ENCODE measurements at regions not wholly inside any gene's neighbourhood (a gene's known extent, or its start where the extent isn't known, plus 50 kb on each side); places are given as distances from the start of the nearest gene placed in this dataset.
A peak's percentile ranks its signal among the peaks of the same experiment; 100 is the strongest.

- Histone ChIP-seq H3K4me3 (ENCODE audit: low read length) (no peak overlapping the region), H2AFZ (ENCODE audit: low read length) (no peak overlapping the region), H3K9me2 (replicated peaks; ENCODE audit: insufficient read depth, low read length) (no peaks in the 10 kb centered on the region), H3K27ac (ENCODE audit: low read length) (no peak overlapping the region), H3K36me3 (replicated peaks; ENCODE audit: insufficient read depth, low read length) (no peaks in the 10 kb centered on the region), H3K9me3 (replicated peaks; ENCODE audit: insufficient read depth, low read length) (no peaks in the 10 kb centered on the region), H3F3A (ENCODE audit: insufficient read depth, low read length) (no peaks in the 10 kb centered on the region), H3K79me2 (ENCODE audit: low read length) (no peaks in the 10 kb centered on the region), H3K27me3 (replicated peaks; ENCODE audit: insufficient read depth, low read length) (peaks cover 5% of the 10 kb centered on the region; the same call in 1 of the 2 replicates), H4K20me1 (ENCODE audit: insufficient read depth, low read length) (no peaks in the 10 kb centered on the region), H3K4me2 (ENCODE audit: low read depth, low read length) (no peak overlapping the region), H3K4me1 (ENCODE audit: low read length) (no peaks in the 10 kb centered on the region), H3K9ac (ENCODE audit: low read length) (no peak overlapping the region)
- DNase-seq: no peak
- TF ChIP-seq EZH2 (optimal IDR thresholded peaks at IDR 0.05; ENCODE audit: low read depth, low read length): no peak
- TF ChIP-seq EZH2phosphoT487 (IDR thresholded peaks at IDR 0.05; ENCODE audit: low read length): no peak
- TF ChIP-seq CTCF (IDR thresholded peaks at IDR 0.05; ENCODE audit: low read length): no peak
Observed at GRCh38 chr21:38668067-38668466, 137.7 kb upstream of the ETS2 start.

- Histone ChIP-seq H3F3A (ENCODE audit: insufficient read depth, low read length) (no peaks in the 10 kb centered on the region), H3K9me3 (replicated peaks; ENCODE audit: insufficient read depth, low read length) (no peaks in the 10 kb centered on the region), H3K9me2 (replicated peaks; ENCODE audit: insufficient read depth, low read length) (no peaks in the 10 kb centered on the region), H3K4me2 (ENCODE audit: low read depth, low read length) (no peak overlapping the region), H2AFZ (ENCODE audit: low read length) (no peak overlapping the region), H3K36me3 (replicated peaks; ENCODE audit: insufficient read depth, low read length) (no peaks in the 10 kb centered on the region), H3K4me3 (ENCODE audit: low read length) (no peak overlapping the region), H3K4me1 (ENCODE audit: low read length) (no peaks in the 10 kb centered on the region), H3K79me2 (ENCODE audit: low read length) (no peaks in the 10 kb centered on the region), H4K20me1 (ENCODE audit: insufficient read depth, low read length) (no peaks in the 10 kb centered on the region), H3K27me3 (replicated peaks; ENCODE audit: insufficient read depth, low read length) (peaks cover 3% of the 10 kb centered on the region; the same call in 1 of the 2 replicates), H3K9ac (ENCODE audit: low read length) (no peak overlapping the region), H3K27ac (ENCODE audit: low read length) (no peak overlapping the region)
- no peak for DNase-seq
- TF ChIP-seq EZH2phosphoT487 (IDR thresholded peaks at IDR 0.05; ENCODE audit: low read length): no peak
- no peak for TF ChIP-seq CTCF (IDR thresholded peaks at IDR 0.05; ENCODE audit: low read length)
- no peak for TF ChIP-seq EZH2 (optimal IDR thresholded peaks at IDR 0.05; ENCODE audit: low read depth, low read length)
Observed at GRCh38 chr21:38668541-38668940, 137.2 kb upstream of the ETS2 start.

GRCh38 chr21:38669186-38669585 lies 136.5 kb upstream of the ETS2 start:
- Histone ChIP-seq H2AFZ (ENCODE audit: low read length) (no peak overlapping the region), H3K9me3 (replicated peaks; ENCODE audit: insufficient read depth, low read length) (no peaks in the 10 kb centered on the region), H3K27me3 (replicated peaks; ENCODE audit: insufficient read depth, low read length) (peaks cover 3% of the 10 kb centered on the region; the same call in 1 of the 2 replicates), H3K27ac (ENCODE audit: low read length) (no peak overlapping the region), H3K9me2 (replicated peaks; ENCODE audit: insufficient read depth, low read length) (no peaks in the 10 kb centered on the region), H3F3A (ENCODE audit: insufficient read depth, low read length) (no peaks in the 10 kb centered on the region), H3K36me3 (replicated peaks; ENCODE audit: insufficient read depth, low read length) (no peaks in the 10 kb centered on the region), H3K9ac (ENCODE audit: low read length) (no peak overlapping the region), H4K20me1 (ENCODE audit: insufficient read depth, low read length) (no peaks in the 10 kb centered on the region), H3K4me1 (ENCODE audit: low read length) (no peaks in the 10 kb centered on the region), H3K79me2 (ENCODE audit: low read length) (no peaks in the 10 kb centered on the region), H3K4me3 (ENCODE audit: low read length) (no peak overlapping the region), H3K4me2 (ENCODE audit: low read depth, low read length) (no peak overlapping the region)
- peak; percentile 44 for DNase-seq
- TF ChIP-seq EZH2 (optimal IDR thresholded peaks at IDR 0.05; ENCODE audit: low read depth, low read length): no peak
- peak; percentile 44 for TF ChIP-seq CTCF (IDR thresholded peaks at IDR 0.05; ENCODE audit: low read length)

Data from MM.1S (cell line).